Upper lobe of left lung (tissue), 4 donors: ENCODE measurements at regions not wholly inside any gene's neighbourhood (a gene's known extent, or its start where the extent isn't known, plus 50 kb on each side); places are given as distances from the start of the nearest gene placed in this dataset.

Experiments used
- EP300 ChIP-seq, 4 donors: sonication (generic); formaldehyde crosslinking; IDR thresholded peaks; one replicate each; pipeline ENCODE4 v1.5.1; 2017; ENCODE audit warnings: antibody characterized with exemption in 4 of 4, control low read depth in 2 of 4
- POLR2A ChIP-seq, 4 donors: fragments of 450-650 bp; IDR thresholded peaks; one replicate each; pipeline ENCODE4 v1.5.1; 2016 to 2017; ENCODE audit warnings: antibody characterized with exemption in 4 of 4, mild to moderate bottlenecking in 2 of 4
- POLR2AphosphoS5 ChIP-seq, 2 donors: sonication (generic); formaldehyde crosslinking; IDR thresholded peaks; one replicate each; pipeline ENCODE4 v1.5.1; 2017; ENCODE audit warnings: antibody characterized with exemption in 2 of 2

GRCh38 chr7:109336531-109336930, 766.9 kb downstream of the DNAJB9 start:
- TF ChIP-seq EP300 (IDR thresholded peaks at IDR 0.05) (no peak), POLR2A (IDR thresholded peaks at IDR 0.05) (no peak), POLR2AphosphoS5 (IDR thresholded peaks at IDR 0.05) (no peak)
